SU-DHL-6 (cell line): ENCODE measurements at regions not wholly inside any gene's neighbourhood (a gene's known extent, or its start where the extent isn't known, plus 50 kb on each side); places are given as distances from the start of the nearest gene placed in this dataset.

Experiments
- H2AFZ ChIP-seq: fragments of 200-600 bp; sonication (generic); 2 replicates; pipeline ENCODE4 v1.6.1; 2014; ENCODE audit warnings: low read depth, mild to moderate bottlenecking, moderate library complexity, mixed read lengths, antibody characterized with exemption, low read length; ENCODE audit not compliant: severe bottlenecking
- H3F3A ChIP-seq: fragments of 200-600 bp; shearing (Covaris generic); 2 replicates; pipeline ENCODE4 v1.6.0; 2016; ENCODE audit warnings: antibody characterized with exemption, mild to moderate bottlenecking; ENCODE audit not compliant: insufficient read depth
- H3K27ac ChIP-seq: fragments of 200-600 bp; sonication (generic); 2 replicates; pipeline ENCODE4 v1.5.1; 2016; ENCODE audit warnings: low read depth, mild to moderate bottlenecking, low read length, moderate library complexity, mixed read lengths
- H3K27me3 ChIP-seq: fragments of 200-600 bp; sonication (generic), shearing (Covaris generic); 2 replicates; pipeline ENCODE4 v1.6.0; 2014; ENCODE audit warnings: mild to moderate bottlenecking, low read length
- H3K36me3 ChIP-seq: fragments of 200-600 bp; sonication (generic); 2 replicates; pipeline ENCODE4 v1.6.1; 2014; ENCODE audit warnings: mild to moderate bottlenecking, low read length, mixed read lengths
- H3K4me2 ChIP-seq: fragments of 300-600, 200-600 bp; shearing (Covaris generic), sonication (generic); 2 replicates; pipeline ENCODE4 v1.6.0; 2014; ENCODE audit warnings: low read length, low read depth, mild to moderate bottlenecking; ENCODE audit not compliant: poor library complexity, severe bottlenecking
- H3K4me3 ChIP-seq: fragments of 200-600 bp; sonication (generic); 2 replicates; pipeline ENCODE4 v1.5.1; 2014; ENCODE audit warnings: antibody characterized with exemption, low read length, mild to moderate bottlenecking, mixed read lengths; ENCODE audit not compliant: insufficient read depth, poor library complexity, severe bottlenecking
- H3K79me2 ChIP-seq: fragments of 200-600 bp; sonication (generic); 2 replicates; pipeline ENCODE4 v1.6.1; 2014; ENCODE audit warnings: mild to moderate bottlenecking, low read length, moderate library complexity; ENCODE audit not compliant: insufficient read depth
- H3K9ac ChIP-seq: fragments of 200-600 bp; sonication (generic); 2 replicates; pipeline ENCODE4 v1.7.0; 2014; ENCODE audit warnings: mild to moderate bottlenecking, low read length
- H3K9me2 ChIP-seq: fragments of 200-600 bp; sonication (generic); replicated peaks from 2 replicates; pipeline ENCODE4 v1.6.1; 2014; ENCODE audit warnings: low read length; ENCODE audit not compliant: insufficient read depth
- H3K9me3 ChIP-seq: fragments of 200-600 bp; sonication (generic); 2 replicates; pipeline ENCODE4 v1.6.1; 2014; ENCODE audit warnings: low read length, mixed read lengths; ENCODE audit not compliant: insufficient read depth
- H4K20me1 ChIP-seq: fragments of 200-600 bp; sonication (generic); 2 replicates; pipeline ENCODE4 v1.6.1; 2014; ENCODE audit warnings: low read depth, mild to moderate bottlenecking, antibody characterized with exemption, low read length, moderate library complexity, mixed read lengths
- EZH2phosphoT487 ChIP-seq: fragments of 200-600 bp; sonication (generic), shearing (Covaris generic); conservative IDR thresholded peaks from 2 replicates; pipeline ENCODE4 v1.6.1; 2018; ENCODE audit warnings: mild to moderate bottlenecking, antibody characterized with exemption, low read length, moderate library complexity, mixed read lengths
- TF ChIP-seq, protein P1 (sequence below): fragments of 200-600 bp; sonication (generic); IDR thresholded peaks from one replicate; pipeline ENCODE4 v1.5.1; 2017; ENCODE audit warnings: antibody characterized with exemption, mild to moderate bottlenecking, low read length, moderate library complexity; ENCODE audit not compliant: insufficient read depth, poor library complexity, severe bottlenecking

DNA sequence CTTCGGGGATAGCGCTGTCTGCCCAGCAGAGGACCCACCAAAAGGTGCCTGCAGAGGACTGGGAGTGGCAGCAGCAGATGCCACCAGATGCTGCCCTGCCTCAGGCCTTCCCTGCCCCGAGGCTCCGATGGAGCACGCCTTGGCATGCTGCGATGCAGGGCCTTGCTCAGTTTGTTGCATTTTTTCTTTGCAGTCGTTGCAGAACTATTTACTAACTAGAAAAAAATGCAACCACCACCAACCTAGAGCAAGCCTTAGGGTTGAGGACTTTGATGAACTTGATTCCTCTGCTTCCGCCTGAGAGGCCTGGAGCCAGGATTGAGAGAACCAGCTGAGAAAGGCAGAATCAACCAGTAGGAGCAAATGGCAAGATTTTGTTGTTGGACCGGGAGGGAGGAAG lies 585.6 kb upstream of the MKI67 start:
- H3K4me3 ChIP-seq, result no peak overlapping the region
- no peak overlapping the region for H3K27ac ChIP-seq
- no peak for TF ChIP-seq EZH2phosphoT487
- H3K9me3 ChIP-seq, result no peaks in the 10 kb centered on the region
- H3K36me3 ChIP-seq, result no peaks in the 10 kb centered on the region
- H2AFZ ChIP-seq, result no peak overlapping the region
- no peaks in the 10 kb centered on the region for H3F3A ChIP-seq
- no peaks in the 10 kb centered on the region for H3K79me2 ChIP-seq
- no peaks in the 10 kb centered on the region for H3K27me3 ChIP-seq
- no peaks in the 10 kb centered on the region for H4K20me1 ChIP-seq
- H3K9me2 ChIP-seq, result no peaks in the 10 kb centered on the region
- no peak overlapping the region for H3K9ac ChIP-seq
- H3K4me2 ChIP-seq, result no peak overlapping the region

DNA sequence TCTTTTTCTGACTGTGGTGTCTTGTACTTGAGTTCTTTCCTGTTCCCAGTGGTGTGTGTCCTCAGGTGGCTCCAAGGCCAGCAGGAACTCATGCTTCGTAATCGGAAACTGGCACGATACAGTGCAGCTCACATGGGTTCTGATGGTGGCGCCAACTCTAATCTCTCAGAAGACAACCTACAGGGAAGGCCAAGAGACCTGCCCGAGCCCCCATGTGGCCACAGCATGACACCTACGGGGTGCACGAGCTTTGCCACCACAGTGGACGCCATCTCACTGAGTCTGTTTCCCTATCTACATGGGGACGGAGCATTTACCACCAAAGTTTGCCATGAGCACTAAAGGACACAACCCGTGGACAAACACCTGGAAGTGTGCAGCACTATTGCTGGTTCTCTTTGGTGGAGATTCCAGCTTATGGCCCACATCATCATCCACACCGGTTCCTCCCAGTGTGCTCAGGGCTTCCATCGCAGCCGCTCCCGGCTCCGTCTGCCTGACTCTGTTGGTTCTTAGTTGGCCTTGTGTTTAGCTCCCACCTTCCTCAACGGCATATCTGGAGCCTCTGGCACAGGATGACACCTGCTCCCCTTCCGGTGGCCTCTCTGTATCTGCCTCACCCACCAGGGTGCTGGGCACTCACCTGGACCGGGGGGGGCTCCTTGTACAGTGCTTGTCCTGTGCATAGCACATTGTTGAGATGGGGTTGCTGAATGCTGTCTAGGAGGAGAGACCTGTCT lies 586.6 kb upstream of the MKI67 start:
- no peak for TF ChIP-seq EZH2phosphoT487
- TF ChIP-seq, protein P1, sequence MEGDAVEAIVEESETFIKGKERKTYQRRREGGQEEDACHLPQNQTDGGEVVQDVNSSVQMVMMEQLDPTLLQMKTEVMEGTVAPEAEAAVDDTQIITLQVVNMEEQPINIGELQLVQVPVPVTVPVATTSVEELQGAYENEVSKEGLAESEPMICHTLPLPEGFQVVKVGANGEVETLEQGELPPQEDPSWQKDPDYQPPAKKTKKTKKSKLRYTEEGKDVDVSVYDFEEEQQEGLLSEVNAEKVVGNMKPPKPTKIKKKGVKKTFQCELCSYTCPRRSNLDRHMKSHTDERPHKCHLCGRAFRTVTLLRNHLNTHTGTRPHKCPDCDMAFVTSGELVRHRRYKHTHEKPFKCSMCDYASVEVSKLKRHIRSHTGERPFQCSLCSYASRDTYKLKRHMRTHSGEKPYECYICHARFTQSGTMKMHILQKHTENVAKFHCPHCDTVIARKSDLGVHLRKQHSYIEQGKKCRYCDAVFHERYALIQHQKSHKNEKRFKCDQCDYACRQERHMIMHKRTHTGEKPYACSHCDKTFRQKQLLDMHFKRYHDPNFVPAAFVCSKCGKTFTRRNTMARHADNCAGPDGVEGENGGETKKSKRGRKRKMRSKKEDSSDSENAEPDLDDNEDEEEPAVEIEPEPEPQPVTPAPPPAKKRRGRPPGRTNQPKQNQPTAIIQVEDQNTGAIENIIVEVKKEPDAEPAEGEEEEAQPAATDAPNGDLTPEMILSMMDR, result no peak
- no peak overlapping the region for H3K4me2 ChIP-seq

DNA sequence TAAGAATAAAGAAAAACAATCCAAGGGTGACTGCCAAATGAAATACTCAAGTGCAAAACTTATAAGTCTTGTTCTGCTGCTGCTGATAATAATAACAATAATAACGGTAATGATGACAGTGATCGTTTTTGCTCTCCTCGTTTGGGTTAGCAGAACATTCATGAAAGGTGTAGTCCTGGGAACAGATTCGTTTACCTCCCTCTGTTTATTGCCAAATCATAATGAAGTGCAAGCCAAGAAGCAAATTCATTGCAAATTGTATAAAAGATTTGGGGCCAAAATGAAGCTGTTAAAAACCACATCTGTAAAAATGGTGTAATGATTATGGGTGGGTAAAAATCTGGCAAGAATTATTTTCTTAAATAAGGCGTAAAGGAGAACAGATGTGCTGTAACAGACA lies 587.2 kb upstream of the MKI67 start:
- H3K4me2 ChIP-seq, result no peak overlapping the region
- no peaks in the 10 kb centered on the region for H3F3A ChIP-seq
- no peak overlapping the region for H2AFZ ChIP-seq
- H3K9me3 ChIP-seq, result no peaks in the 10 kb centered on the region
- no peaks in the 10 kb centered on the region for H4K20me1 ChIP-seq
- no peak overlapping the region for H3K27ac ChIP-seq
- TF ChIP-seq, protein P1, result no peak
- no peak for TF ChIP-seq EZH2phosphoT487
- H3K9me2 ChIP-seq, result no peaks in the 10 kb centered on the region
- H3K4me3 ChIP-seq, result no peak overlapping the region
- no peaks in the 10 kb centered on the region for H3K36me3 ChIP-seq
- no peaks in the 10 kb centered on the region for H3K79me2 ChIP-seq
- no peaks in the 10 kb centered on the region for H3K27me3 ChIP-seq
- no peak overlapping the region for H3K9ac ChIP-seq

More for the DNA sequence above, 586.6 kb upstream of the MKI67 start:
- no peak overlapping the region for H3K27ac ChIP-seq
- H3K4me3 ChIP-seq, result no peak overlapping the region
- H3K27me3 ChIP-seq, result no peaks in the 10 kb centered on the region
- no peak overlapping the region for H2AFZ ChIP-seq
- H3K9me2 ChIP-seq, result no peaks in the 10 kb centered on the region
- no peaks in the 10 kb centered on the region for H3K9me3 ChIP-seq
- H3K36me3 ChIP-seq, result no peaks in the 10 kb centered on the region
- no peaks in the 10 kb centered on the region for H3K79me2 ChIP-seq
- no peaks in the 10 kb centered on the region for H3F3A ChIP-seq
- H4K20me1 ChIP-seq, result no peaks in the 10 kb centered on the region
- no peak overlapping the region for H3K9ac ChIP-seq

DNA sequence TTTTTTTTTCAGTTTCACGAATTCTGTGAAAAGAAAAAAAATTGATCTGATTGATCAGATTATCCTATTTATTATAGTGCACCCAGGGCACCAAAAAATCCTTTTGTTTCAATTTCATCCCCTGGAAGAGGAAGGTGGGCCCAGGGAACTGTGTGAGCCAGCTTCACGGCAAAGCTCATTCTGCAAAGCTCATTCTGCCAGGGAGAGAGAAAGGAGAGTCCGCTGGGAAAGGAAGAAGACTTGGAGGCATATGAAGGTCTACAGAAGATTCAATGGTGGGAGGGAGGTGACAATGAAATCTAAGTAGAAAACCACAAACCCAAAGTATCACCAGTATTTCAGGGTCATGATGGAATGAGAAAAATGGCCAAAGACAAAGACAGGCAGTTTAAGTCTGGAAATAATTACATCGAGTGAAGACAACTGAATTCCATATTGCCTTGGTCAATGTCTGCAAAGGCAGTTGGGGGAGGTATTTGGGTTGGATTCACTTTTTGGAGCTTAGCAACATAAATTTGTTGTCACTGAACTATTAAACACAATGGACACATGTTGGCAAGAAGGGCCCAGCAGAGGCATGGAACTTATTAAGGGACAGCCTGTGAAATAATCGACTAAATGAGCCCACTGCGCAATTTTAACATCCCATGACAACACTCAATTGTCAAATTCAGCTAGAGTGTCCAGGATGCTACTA lies 587.8 kb upstream of the MKI67 start:
- H4K20me1 ChIP-seq, result no peaks in the 10 kb centered on the region
- no peaks in the 10 kb centered on the region for H3K79me2 ChIP-seq
- H3K27me3 ChIP-seq, result no peaks in the 10 kb centered on the region
- no peaks in the 10 kb centered on the region for H3K9me3 ChIP-seq
- no peaks in the 10 kb centered on the region for H3K36me3 ChIP-seq
- no peak overlapping the region for H2AFZ ChIP-seq
- H3K9me2 ChIP-seq, result no peaks in the 10 kb centered on the region
- H3K27ac ChIP-seq, result no peak overlapping the region
- no peak overlapping the region for H3K4me3 ChIP-seq
- TF ChIP-seq, protein P1, result no peak
- no peak for TF ChIP-seq EZH2phosphoT487
- H3K9ac ChIP-seq, result no peak overlapping the region
- H3F3A ChIP-seq, result no peaks in the 10 kb centered on the region
- H3K4me2 ChIP-seq, result no peak overlapping the region
